Heart left ventricle (tissue), 16 donors: ENCODE measurements at regions not wholly inside any gene's neighbourhood (a gene's known extent, or its start where the extent isn't known, plus 50 kb on each side); places are given as distances from the start of the nearest gene placed in this dataset.

Experiments used
- ATAC-seq, 4 donors: fragments of 200-7000 bp; cut with Tn5 transposase; one replicate each; pipeline ENCODE4 v1.9.1; 2020 to 2022; ENCODE audit warnings: moderate library complexity in 4 of 4, mild to moderate bottlenecking in 3 of 4, moderate number of reproducible peaks in 1 of 4
- DNase-seq, 5 donors: peaks; one replicate each; pipeline ENCODE4 v3.0.0-alpha.2; 2020
- H3K27ac ChIP-seq, 12 donors: fragments of 200-600 bp; sonication (generic) in 4 of 12; one replicate each; pipeline versions ENCODE4 v1.5.0 to v1.8.0; 2016 to 2022; ENCODE audit warnings: mild to moderate bottlenecking in 2 of 12
- H3K27me3 ChIP-seq, 9 donors: fragments of 200-600 bp; sonication (generic) in 2 of 9; one replicate each; pipeline versions ENCODE4 v1.5.1 to v1.8.0; 2016 to 2022; ENCODE audit warnings: mild to moderate bottlenecking in 3 of 9
- H3K36me3 ChIP-seq, 9 donors: fragments of 200-600 bp; sonication (generic) in 2 of 9; one replicate each; pipeline versions ENCODE4 v1.5.0 to v1.8.0; 2018 to 2022; ENCODE audit warnings: mild to moderate bottlenecking in 2 of 9
- H3K4me1 ChIP-seq, 12 donors: fragments of 200-600 bp; sonication (generic) in 4 of 12; one replicate each; pipeline versions ENCODE4 v1.5.0 to v1.8.0; 2016 to 2022; ENCODE audit warnings: mild to moderate bottlenecking in 3 of 12
- H3K4me3 ChIP-seq, 12 donors: fragments of 200-600 bp; sonication (generic) in 4 of 12; one replicate each; pipeline versions ENCODE4 v1.5.0 to v1.8.0; 2017 to 2022; ENCODE audit warnings: mild to moderate bottlenecking in 9 of 12, moderate library complexity in 4 of 12
- H3K9me3 ChIP-seq, 12 donors: fragments of 200-600 bp; sonication (generic) in 4 of 12; one replicate each; pipeline versions ENCODE4 v1.5.0 to v1.8.0; 2016 to 2022; ENCODE audit warnings: mild to moderate bottlenecking in 1 of 12
- CTCF ChIP-seq, 12 donors: fragments of 200-600 bp; sonication (generic) in 4 of 12; IDR thresholded peaks; one replicate each; pipeline versions ENCODE4 v1.5.0 to v1.8.0; 2018 to 2022; ENCODE audit warnings: antibody characterized with exemption in 12 of 12, mild to moderate bottlenecking in 5 of 12
- POLR2A ChIP-seq, 2 donors: fragments of 450-650 bp; IDR thresholded peaks; one replicate each; pipeline ENCODE4 v1.6.1; 2017; ENCODE audit warnings: antibody characterized with exemption in 2 of 2, mild to moderate bottlenecking in 2 of 2, moderate library complexity in 2 of 2
- WGBS, 4 donors: extraction: QIAGEN DNeasy Blood & Tissue Kit in 2 of 4; methylation state at CpG; one replicate each; pipeline versions ENCODE4 v1.1.5 to v1.1.7; 2013 to 2018; 5-methylcytosine and 5-hydroxymethylcytosine counted together
- intact Hi-C, 10 donors: fragments of 100-400 bp; cut with DNase I; formaldehyde crosslinking; loops; one replicate each; pipeline versions ENCODE4 v1.11.1 to v1.14.2; 2022
- donor health status: ischemic (EF 13 %, LVEDD 7.1; RV severe dilation, severe dysfunction).
- donor health status: healthy with polysubstance abuse.
- donor health status: DM: no; HTN: yes; CAD: no.
- donor health status: DM: no; HTN: no; CAD: no.
- donor health status: ischemic (EF 25% LVEDD 6.9; RV normal size, moderate dysfunction).
- donor health status: ischemic (EF 25% LVEDD 5.7; RV mildly dilated, moderate dysfunction).
- donor health status: healthy.
- donor health status: DM: yes; HTN: yes; CAD: no.
- donor health status: ischemic (EF 35%, LVEDD 5.7; RV mildly dilated, moderate dysfunction).
- donor health status: nonischemic (EF 11% LVEDD 7.7; RV severe dilation, severe dysfunction).
- donor health status: DM: yes; HTN: yes; CAD: no.
- donor health status: PGD.
- donor health status: ischemic (EF 29% LVEDD 5.4; RV normal size, mild dysfunction).
- donor health status: nonischemic (EF 23%, LVEDD 6.1; RV moderate dilation, normal function).

DNA sequence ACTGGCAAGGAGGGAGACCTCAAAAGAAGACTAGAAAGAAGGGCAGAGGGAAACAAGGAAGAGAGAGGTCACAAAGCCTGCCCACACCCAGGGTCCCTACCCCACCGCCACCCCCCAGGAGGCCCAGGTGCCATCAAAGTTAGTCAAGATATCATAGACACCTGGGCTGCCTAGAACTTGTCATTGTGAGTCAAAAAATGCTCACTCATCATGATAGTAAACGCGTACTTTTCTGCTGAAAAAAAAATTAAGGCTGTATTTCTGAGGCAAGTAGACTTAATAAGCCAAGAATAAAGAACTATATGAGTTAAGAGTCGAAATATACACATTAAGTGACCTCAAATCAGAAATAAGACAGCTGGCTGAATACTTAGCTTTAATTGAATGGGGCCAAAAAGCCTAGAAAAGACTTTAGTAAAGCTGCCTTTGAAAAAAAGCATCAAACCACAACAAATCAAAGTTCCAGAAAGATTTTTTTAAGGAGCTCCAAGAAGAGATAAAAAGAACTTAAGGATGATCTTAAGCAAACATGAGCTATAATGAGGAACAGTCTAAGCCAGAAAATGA lies 415.5 kb upstream of the PPP2R3A start:
- TF ChIP-seq POLR2A (IDR thresholded peaks at IDR 0.05) (no peak), CTCF (IDR thresholded peaks at IDR 0.05) (no peak)
- no peaks in the 10 kb centered on the region for H3K9me3 ChIP-seq
- peaks cover 0 to 11% (median 0%) of the 10 kb centered on the region in 9 donors for H3K27me3 ChIP-seq
- H3K4me1 ChIP-seq: no peaks in the 10 kb centered on the region
- ATAC-seq: no peak
- intact Hi-C loops: loop anchor here in 1 of 10 donors (10.0 kb wide), 1 partner anchor 55 kb away; no protein-coding TSS in a partner anchor
- 61 to 70% (median 67%) methylated on average over 4 of the region's 4 CpGs for WGBS, 4 donors
- no peak overlapping the region for H3K27ac ChIP-seq
- H3K4me3 ChIP-seq: no peak overlapping the region
- H3K36me3 ChIP-seq: no peaks in the 10 kb centered on the region
- DNase-seq: no peak

- 76 to 82% (median 78%) methylated on average over 2 of the region's 2 CpGs for WGBS, 4 donors
- H3K36me3 ChIP-seq: no peaks in the 10 kb centered on the region
- peaks cover 0 to 11% (median 0%) of the 10 kb centered on the region in 9 donors for H3K27me3 ChIP-seq
- no peak overlapping the region for H3K27ac ChIP-seq
- DNase-seq: no peak
- H3K9me3 ChIP-seq: no peaks in the 10 kb centered on the region
- no peak for TF ChIP-seq POLR2A (IDR thresholded peaks at IDR 0.05)
- no peak for TF ChIP-seq CTCF (IDR thresholded peaks at IDR 0.05)
- ATAC-seq: no peak
- no peaks in the 10 kb centered on the region for H3K4me1 ChIP-seq
- intact Hi-C loops: loop anchor here in 1 of 10 donors (10.0 kb wide), 1 partner anchor 61 kb away; no protein-coding TSS in a partner anchor
- H3K4me3 ChIP-seq: no peak overlapping the region
Measured at GRCh38 chr3:135556174-135556573, 409.4 kb upstream of the PPP2R3A start.

- H3K9me3 ChIP-seq: no peaks in the 10 kb centered on the region
- no peaks in the 10 kb centered on the region for H3K4me1 ChIP-seq
- 65 to 72% (median 69%) methylated on average over 8 of the region's 8 CpGs for WGBS, 4 donors
- DNase-seq (no peak), ATAC-seq (no peak)
- TF ChIP-seq POLR2A (IDR thresholded peaks at IDR 0.05) (no peak), CTCF (IDR thresholded peaks at IDR 0.05) (no peak)
- intact Hi-C loops: loop anchor here in 1 of 10 donors (10.0 kb wide), 1 partner anchor 63 kb away; no protein-coding TSS in a partner anchor
- H3K27me3 ChIP-seq: peaks cover 0 to 6% (median 0%) of the 10 kb centered on the region in 9 donors
- peak overlapping the region in 2 of 12 donors; percentile 19 to 39 for H3K27ac ChIP-seq
- H3K4me3 ChIP-seq: no peak overlapping the region
- no peaks in the 10 kb centered on the region for H3K36me3 ChIP-seq
Measured at GRCh38 chr3:135558150-135558783, 407.3 kb upstream of the PPP2R3A start.

DNA sequence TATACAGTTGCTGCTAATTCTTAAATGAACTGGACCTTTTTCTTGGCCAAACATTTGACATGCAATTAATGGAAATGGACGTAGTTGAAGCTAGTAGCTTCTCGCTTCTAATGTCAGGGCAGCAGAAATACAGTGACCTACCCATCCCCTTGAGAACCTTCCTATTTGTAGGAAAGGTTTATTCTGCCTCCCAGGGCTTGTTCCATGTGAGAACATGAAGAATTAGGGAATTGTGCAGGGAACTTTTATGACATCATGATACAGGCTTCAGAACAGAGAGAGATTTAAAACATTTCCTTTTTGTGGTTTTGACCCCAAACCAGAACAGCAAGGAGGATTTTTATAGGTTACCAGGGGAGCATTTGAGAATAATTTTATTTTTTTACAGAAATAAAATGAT lies 406.6 kb upstream of the PPP2R3A start:
- Histone ChIP-seq H3K4me1 (no peaks in the 10 kb centered on the region), H3K27ac (peak overlapping the region in 1 of 12 donors; percentile 39), H3K4me3 (no peak overlapping the region), H3K27me3 (no peaks in the 10 kb centered on the region), H3K36me3 (no peaks in the 10 kb centered on the region), H3K9me3 (no peaks in the 10 kb centered on the region)
- WGBS, 4 donors: 52 to 80% (median 65%) methylated on average over 2 of the region's 2 CpGs
- DNase-seq (no peak), ATAC-seq (peak in 2 of 4 donors; percentile 41 to 47)
- intact Hi-C loops: loop anchor here in 1 of 10 donors (10.0 kb wide), 1 partner anchor 64 kb away; no protein-coding TSS in a partner anchor
- no peak for TF ChIP-seq CTCF (IDR thresholded peaks at IDR 0.05)
- TF ChIP-seq POLR2A (IDR thresholded peaks at IDR 0.05): no peak
